SK-N-SH treated with all-trans-retinoic acid at 6 μM for 48 hours (cell line): ENCODE measurements at regions not wholly inside any gene's neighbourhood (a gene's known extent, or its start where the extent isn't known, plus 50 kb on each side); places are given as distances from the start of the nearest gene placed in this dataset.

Experiments
- ATAC-seq: fragments of 200-7000 bp; cut with Tn5 transposase; 3 replicates; pipeline ENCODE4 v1.9.1; 2020; ENCODE audit warnings: mild to moderate bottlenecking, moderate library complexity
- ARNTL ChIP-seq: fragments of 450-650 bp; formaldehyde crosslinking; IDR thresholded peaks from 2 replicates; pipeline ENCODE4 v1.5.0; 2020; ENCODE audit warnings: low read depth, mild to moderate bottlenecking, moderate library complexity, borderline replicate concordance
- BACH2 ChIP-seq: fragments of 250-450 bp; sonication (Bioruptor Pico); IDR thresholded peaks from 2 replicates; pipeline ENCODE4 v1.9.0; 2021; ENCODE audit warnings: mild to moderate bottlenecking, borderline replicate concordance
- CREB5 ChIP-seq: fragments of 250-450 bp; sonication (Bioruptor Pico); IDR thresholded peaks from 2 replicates; pipeline ENCODE4 v1.5.1; 2020; ENCODE audit warnings: low read depth, mild to moderate bottlenecking, moderate library complexity
- CSDC2 ChIP-seq: fragments of 250-450 bp; sonication (Bioruptor Pico); IDR thresholded peaks from 2 replicates; pipeline ENCODE4 v1.5.0; 2020; ENCODE audit warnings: mild to moderate bottlenecking, moderate library complexity
- CSRNP3 ChIP-seq: fragments of 250-450 bp; sonication (Bioruptor Pico); IDR thresholded peaks from 2 replicates; pipeline ENCODE4 v1.5.1; 2021; ENCODE audit warnings: mild to moderate bottlenecking, moderate library complexity
- ESRRG ChIP-seq: fragments of 250-450 bp; sonication (Bioruptor Pico); IDR thresholded peaks from 2 replicates; pipeline ENCODE4 v1.6.1; 2021; ENCODE audit warnings: mild to moderate bottlenecking
- GLIS3 ChIP-seq: fragments of 250-450 bp; sonication (Bioruptor Pico); IDR thresholded peaks from 2 replicates; pipeline ENCODE4 v1.5.0; 2020; ENCODE audit warnings: mild to moderate bottlenecking, moderate library complexity
- ISL1 ChIP-seq: fragments of 250-450 bp; sonication (Bioruptor Pico); IDR thresholded peaks from 2 replicates; pipeline ENCODE4 v2.1.2; 2022; ENCODE audit warnings: mild to moderate bottlenecking, moderate library complexity
- OSR1 ChIP-seq: fragments of 250-450 bp; sonication (Bioruptor Pico); IDR thresholded peaks from 2 replicates; pipeline ENCODE4 v1.8.0; 2022; ENCODE audit warnings: moderate library complexity, mild to moderate bottlenecking, inconsistent platforms
- PATZ1 ChIP-seq: fragments of 250-450 bp; sonication (Bioruptor Pico); IDR thresholded peaks from 2 replicates; pipeline ENCODE4 v1.8.0; 2020; ENCODE audit warnings: mild to moderate bottlenecking, moderate library complexity, borderline replicate concordance
- POU6F1 ChIP-seq: fragments of 250-450 bp; sonication (Bioruptor Pico); IDR thresholded peaks from 2 replicates; pipeline ENCODE4 v1.8.0; 2021; ENCODE audit warnings: low read depth, mild to moderate bottlenecking, moderate library complexity, borderline replicate concordance
- PPARA ChIP-seq: fragments of 250-450 bp; sonication (Bioruptor Pico); IDR thresholded peaks from 2 replicates; pipeline ENCODE4 v1.5.0; 2020; ENCODE audit warnings: mild to moderate bottlenecking, borderline replicate concordance
- RARB ChIP-seq: fragments of 250-450 bp; sonication (Bioruptor Pico); IDR thresholded peaks from 2 replicates; pipeline ENCODE4 v1.8.0; 2021; ENCODE audit warnings: mild to moderate bottlenecking, moderate library complexity
- TCF4 ChIP-seq: fragments of 250-450 bp; sonication (Bioruptor Pico); IDR thresholded peaks from 2 replicates; pipeline ENCODE4 v1.8.0; 2021; ENCODE audit warnings: mild to moderate bottlenecking, moderate library complexity, borderline replicate concordance
- TSHZ2 ChIP-seq: fragments of 250-450 bp; sonication (Bioruptor Pico); IDR thresholded peaks from 2 replicates; pipeline ENCODE4 v1.5.0; 2020; ENCODE audit warnings: mild to moderate bottlenecking, moderate library complexity
- ZC3H10 ChIP-seq: fragments of 250-450 bp; sonication (Bioruptor Pico); IDR thresholded peaks from 2 replicates; pipeline ENCODE4 v1.5.1; 2021; ENCODE audit warnings: mild to moderate bottlenecking, moderate library complexity
- ZFP3 ChIP-seq: fragments of 250-450 bp; sonication (Bioruptor Pico); IDR thresholded peaks from 2 replicates; pipeline ENCODE4 v1.5.0; 2020; ENCODE audit warnings: mild to moderate bottlenecking, moderate library complexity
- ZFP30 ChIP-seq: fragments of 450-650 bp; formaldehyde crosslinking; IDR thresholded peaks from 2 replicates; pipeline ENCODE4 v1.5.0; 2022; ENCODE audit warnings: mild to moderate bottlenecking, moderate library complexity
- ZNF565 ChIP-seq: fragments of 450-650 bp; formaldehyde crosslinking; conservative IDR thresholded peaks from 2 replicates; pipeline ENCODE4 v1.5.0; 2020; ENCODE audit warnings: low read depth, mild to moderate bottlenecking, moderate library complexity
- ZNF70 ChIP-seq: fragments of 450-650 bp; formaldehyde crosslinking; IDR thresholded peaks from 2 replicates; pipeline ENCODE4 v1.5.0; 2020; ENCODE audit warnings: mild to moderate bottlenecking, moderate library complexity
- ZNF8 ChIP-seq: fragments of 450-650 bp; formaldehyde crosslinking; IDR thresholded peaks from 2 replicates; pipeline ENCODE4 v1.5.0; 2020; ENCODE audit warnings: mild to moderate bottlenecking, moderate library complexity

- no peak for ATAC-seq
- TF ChIP-seq CSRNP3 (CRISPR knock-in tag) (no peak), ZNF70 (CRISPR knock-in tag) (no peak), GLIS3 (CRISPR knock-in tag) (no peak), CREB5 (CRISPR knock-in tag) (no peak), PPARA (CRISPR knock-in tag) (no peak), ZFP3 (CRISPR knock-in tag) (no peak), ZNF565 (CRISPR knock-in tag) (no peak), TCF4 (no peak), BACH2 (CRISPR knock-in tag) (no peak), POU6F1 (CRISPR knock-in tag) (no peak), TSHZ2 (no peak), ESRRG (CRISPR knock-in tag) (no peak), ISL1 (CRISPR knock-in tag) (no peak), RARB (CRISPR knock-in tag) (no peak), ZC3H10 (CRISPR knock-in tag) (no peak), OSR1 (CRISPR knock-in tag) (no peak), CSDC2 (no peak), ARNTL (CRISPR knock-in tag) (no peak), ZNF8 (CRISPR knock-in tag) (no peak), PATZ1 (CRISPR knock-in tag) (no peak)
These were observed 191.4 kb upstream of the SVIL start for GRCh38 chr10:29826221-29826620.

- ATAC-seq = no peak
- no peak for TF ChIP-seq GLIS3 (CRISPR knock-in tag)
- TF ChIP-seq ZC3H10 (CRISPR knock-in tag) = no peak
- no peak for TF ChIP-seq CSRNP3 (CRISPR knock-in tag)
- no peak for TF ChIP-seq CSDC2
- no peak for TF ChIP-seq ZFP30 (CRISPR knock-in tag)
These were observed 188.8 kb upstream of the SVIL start for GRCh38 chr10:29823553-29824080.
